CD4-positive, CD25-positive, alpha-beta regulatory T cell (primary cell): ENCODE measurements at regions not wholly inside any gene's neighbourhood (a gene's known extent, or its start where the extent isn't known, plus 50 kb on each side); places are given as distances from the start of the nearest gene placed in this dataset.

Experiments used
- ATAC-seq, 2 donors: fragments of 150-1000 bp; cut with Tn5 transposase; one replicate each; pipeline ENCODE4 v1.10.0; 2021; ENCODE audit warnings: low read depth in 2 of 2, moderate number of reproducible peaks in 2 of 2, moderate library complexity in 1 of 2
- DNase-seq, 3 donors: peaks; one replicate each; pipeline versions ENCODE4 v3.0.0 to v3.0.0-alpha.2; 2012 to 2022; ENCODE audit warnings: mixed read lengths in 1 of 3
- H3K27ac ChIP-seq: one replicate; pipeline ENCODE4 v1.7.0; 2013; ENCODE audit warnings: mild to moderate bottlenecking, low read length; ENCODE audit not compliant: insufficient read depth, poor library complexity, severe bottlenecking
- H3K27me3 ChIP-seq: one replicate; pipeline ENCODE4 v1.7.0; 2013; ENCODE audit warnings: low read length; ENCODE audit not compliant: control insufficient read depth, insufficient read depth
- H3K36me3 ChIP-seq: one replicate; pipeline ENCODE4 v1.7.0; 2013; ENCODE audit warnings: mild to moderate bottlenecking, low read length, moderate library complexity; ENCODE audit not compliant: control insufficient read depth, insufficient read depth
- H3K4me1 ChIP-seq: 2 replicates; pipeline ENCODE4 v1.7.0; 2013; ENCODE audit warnings: mild to moderate bottlenecking, low read length; ENCODE audit not compliant: insufficient read depth, control insufficient read depth, poor library complexity, severe bottlenecking
- H3K4me3 ChIP-seq: one replicate; pipeline ENCODE4 v1.7.0; 2013; ENCODE audit warnings: low read depth, mild to moderate bottlenecking, low read length, moderate library complexity
- H3K9me3 ChIP-seq, 2 experiments: 1 replicate in 1 of 2; 2 replicates in 1 of 2; pipeline ENCODE4 v1.7.0; 2013; ENCODE audit warnings: low read length in 2 of 2, mild to moderate bottlenecking in 1 of 2, moderate library complexity in 1 of 2; ENCODE audit not compliant: control insufficient read depth in 2 of 2
- H3K27ac Mint-ChIP-seq, 3 donors: one replicate each; pipeline ENCODE4 v1.8.0; 2020 to 2022; ENCODE audit warnings: mild to moderate bottlenecking in 3 of 3, mixed read lengths in 3 of 3, moderate library complexity in 2 of 3
- H3K27me3 Mint-ChIP-seq: one replicate; pipeline ENCODE4 v1.8.0; 2022; ENCODE audit warnings: mild to moderate bottlenecking, mixed read lengths
- H3K36me3 Mint-ChIP-seq: one replicate; pipeline ENCODE4 v1.8.0; 2020; ENCODE audit warnings: mixed read lengths
- H3K4me1 Mint-ChIP-seq, 4 donors: one replicate each; pipeline ENCODE4 v1.8.0; 2020 to 2022; ENCODE audit warnings: mixed read lengths in 4 of 4, mild to moderate bottlenecking in 1 of 4
- H3K4me3 Mint-ChIP-seq, 4 donors: one replicate each; pipeline ENCODE4 v1.8.0; 2020 to 2022; ENCODE audit warnings: mild to moderate bottlenecking in 4 of 4, mixed read lengths in 4 of 4, moderate library complexity in 3 of 4
- H3K9me3 Mint-ChIP-seq, 7 donors: one replicate each; pipeline ENCODE4 v1.8.0; 2020 to 2022; ENCODE audit warnings: mixed read lengths in 7 of 7, mild to moderate bottlenecking in 3 of 7, moderate library complexity in 2 of 7

GRCh38 chr2:72007402-72007801 lies 140.3 kb downstream of the CYP26B1 start:
- no peaks in the 10 kb centered on the region for H3K36me3 Mint-ChIP-seq
- Histone ChIP-seq H3K4me3 (no peak overlapping the region), H3K27ac (no peak overlapping the region), H3K4me1 (no peaks in the 10 kb centered on the region), H3K27me3 (no peaks in the 10 kb centered on the region), H3K36me3 (no peaks in the 10 kb centered on the region), H3K9me3 (no peaks in the 10 kb centered on the region)
- DNase-seq = no peak
- no peak overlapping the region for H3K27ac Mint-ChIP-seq
- H3K9me3 Mint-ChIP-seq = peaks cover 0 to 2% (median 0%) of the 10 kb centered on the region in 7 donors
- ATAC-seq = no peak
- H3K4me1 Mint-ChIP-seq = no peaks in the 10 kb centered on the region
- no peaks in the 10 kb centered on the region for H3K27me3 Mint-ChIP-seq
- no peak overlapping the region for H3K4me3 Mint-ChIP-seq

DNA sequence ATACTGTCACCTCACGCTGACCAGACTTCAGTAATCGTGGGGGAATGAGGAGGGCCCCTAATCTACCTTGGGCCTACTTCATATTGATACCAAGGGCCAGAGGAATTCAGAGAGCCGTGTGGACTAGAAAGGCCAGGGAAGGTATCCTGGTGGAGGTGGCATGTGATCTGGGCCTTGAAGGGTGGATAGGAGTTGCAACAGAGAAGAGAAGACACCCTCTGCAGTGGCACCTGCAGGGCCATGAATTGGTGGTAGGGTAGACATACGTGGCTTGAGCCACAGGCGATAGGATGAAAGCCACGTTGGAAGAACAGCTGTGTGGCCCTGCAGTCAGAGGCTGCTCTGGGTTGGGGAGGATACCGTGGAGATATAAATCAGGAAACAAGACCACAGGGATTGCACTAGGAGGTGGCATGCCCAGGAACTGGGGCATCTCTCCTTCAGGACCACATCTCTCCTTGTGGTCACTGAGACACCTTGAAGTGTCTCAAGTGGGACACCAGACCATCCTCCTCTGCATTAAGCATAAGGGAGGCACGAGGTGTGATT lies 141.4 kb downstream of the CYP26B1 start:
- no peaks in the 10 kb centered on the region for H3K36me3 ChIP-seq
- H3K4me1 ChIP-seq = no peaks in the 10 kb centered on the region
- no peak overlapping the region for H3K27ac ChIP-seq
- no peaks in the 10 kb centered on the region for H3K27me3 ChIP-seq
- peaks cover 0 to 2% (median 0%) of the 10 kb centered on the region in 7 donors for H3K9me3 Mint-ChIP-seq
- no peaks in the 10 kb centered on the region for H3K4me1 Mint-ChIP-seq
- no peaks in the 10 kb centered on the region for H3K36me3 Mint-ChIP-seq
- ATAC-seq (no peak), DNase-seq (no peak)
- no peak overlapping the region for H3K4me3 Mint-ChIP-seq
- H3K27ac Mint-ChIP-seq = no peak overlapping the region
- no peaks in the 10 kb centered on the region for H3K27me3 Mint-ChIP-seq
- H3K9me3 ChIP-seq = no peaks in the 10 kb centered on the region
- no peak overlapping the region for H3K4me3 ChIP-seq

- H3K4me3 Mint-ChIP-seq = no peak overlapping the region
- no peaks in the 10 kb centered on the region for H3K27me3 Mint-ChIP-seq
- H3K4me3 ChIP-seq = no peak overlapping the region
- DNase-seq (no peak), ATAC-seq (no peak)
- no peaks in the 10 kb centered on the region for H3K36me3 Mint-ChIP-seq
- no peaks in the 10 kb centered on the region for H3K4me1 Mint-ChIP-seq
- H3K27ac ChIP-seq = no peak overlapping the region
- no peak overlapping the region for H3K27ac Mint-ChIP-seq
- H3K4me1 ChIP-seq = no peaks in the 10 kb centered on the region
- H3K9me3 Mint-ChIP-seq = peaks cover 0 to 2% (median 0%) of the 10 kb centered on the region in 7 donors
- no peaks in the 10 kb centered on the region for H3K36me3 ChIP-seq
- no peaks in the 10 kb centered on the region for H3K9me3 ChIP-seq
- H3K27me3 ChIP-seq = no peaks in the 10 kb centered on the region
Measured at GRCh38 chr2:72004976-72005375, 142.7 kb downstream of the CYP26B1 start.

- Mint-ChIP-seq H3K4me1 (no peaks in the 10 kb centered on the region), H3K36me3 (no peaks in the 10 kb centered on the region), H3K4me3 (no peak overlapping the region), H3K9me3 (peaks cover 0 to 2% (median 0%) of the 10 kb centered on the region in 7 donors), H3K27me3 (no peaks in the 10 kb centered on the region), H3K27ac (no peak overlapping the region)
- DNase-seq (no peak), ATAC-seq (no peak)
- Histone ChIP-seq H3K27me3 (no peaks in the 10 kb centered on the region), H3K36me3 (no peaks in the 10 kb centered on the region), H3K9me3 (no peaks in the 10 kb centered on the region), H3K4me1 (no peaks in the 10 kb centered on the region), H3K27ac (no peak overlapping the region), H3K4me3 (no peak overlapping the region)
Measured at GRCh38 chr2:72004201-72004915, 143.3 kb downstream of the CYP26B1 start.

GRCh38 chr2:72003796-72004195 lies 143.9 kb downstream of the CYP26B1 start:
- Mint-ChIP-seq H3K9me3 (peaks cover 0 to 2% (median 0%) of the 10 kb centered on the region in 7 donors), H3K4me1 (no peaks in the 10 kb centered on the region), H3K4me3 (no peak overlapping the region), H3K27ac (no peak overlapping the region), H3K36me3 (no peaks in the 10 kb centered on the region), H3K27me3 (no peaks in the 10 kb centered on the region)
- ATAC-seq = no peak
- no peak for DNase-seq
- H3K4me3 ChIP-seq = no peak overlapping the region
- no peaks in the 10 kb centered on the region for H3K9me3 ChIP-seq
- H3K27me3 ChIP-seq = no peaks in the 10 kb centered on the region
- no peak overlapping the region for H3K27ac ChIP-seq
- H3K4me1 ChIP-seq = no peaks in the 10 kb centered on the region
- no peaks in the 10 kb centered on the region for H3K36me3 ChIP-seq

GRCh38 chr2:72003124-72003523 lies 144.5 kb downstream of the CYP26B1 start:
- Histone ChIP-seq H3K27me3 (no peaks in the 10 kb centered on the region), H3K36me3 (no peaks in the 10 kb centered on the region), H3K4me1 (no peaks in the 10 kb centered on the region), H3K9me3 (no peaks in the 10 kb centered on the region), H3K27ac (no peak overlapping the region), H3K4me3 (no peak overlapping the region)
- H3K4me1 Mint-ChIP-seq = no peaks in the 10 kb centered on the region
- no peak for DNase-seq
- no peak overlapping the region for H3K27ac Mint-ChIP-seq
- H3K36me3 Mint-ChIP-seq = no peaks in the 10 kb centered on the region
- ATAC-seq = no peak
- no peak overlapping the region for H3K4me3 Mint-ChIP-seq
- H3K9me3 Mint-ChIP-seq = peaks cover 0 to 2% (median 0%) of the 10 kb centered on the region in 7 donors
- no peaks in the 10 kb centered on the region for H3K27me3 Mint-ChIP-seq

DNA sequence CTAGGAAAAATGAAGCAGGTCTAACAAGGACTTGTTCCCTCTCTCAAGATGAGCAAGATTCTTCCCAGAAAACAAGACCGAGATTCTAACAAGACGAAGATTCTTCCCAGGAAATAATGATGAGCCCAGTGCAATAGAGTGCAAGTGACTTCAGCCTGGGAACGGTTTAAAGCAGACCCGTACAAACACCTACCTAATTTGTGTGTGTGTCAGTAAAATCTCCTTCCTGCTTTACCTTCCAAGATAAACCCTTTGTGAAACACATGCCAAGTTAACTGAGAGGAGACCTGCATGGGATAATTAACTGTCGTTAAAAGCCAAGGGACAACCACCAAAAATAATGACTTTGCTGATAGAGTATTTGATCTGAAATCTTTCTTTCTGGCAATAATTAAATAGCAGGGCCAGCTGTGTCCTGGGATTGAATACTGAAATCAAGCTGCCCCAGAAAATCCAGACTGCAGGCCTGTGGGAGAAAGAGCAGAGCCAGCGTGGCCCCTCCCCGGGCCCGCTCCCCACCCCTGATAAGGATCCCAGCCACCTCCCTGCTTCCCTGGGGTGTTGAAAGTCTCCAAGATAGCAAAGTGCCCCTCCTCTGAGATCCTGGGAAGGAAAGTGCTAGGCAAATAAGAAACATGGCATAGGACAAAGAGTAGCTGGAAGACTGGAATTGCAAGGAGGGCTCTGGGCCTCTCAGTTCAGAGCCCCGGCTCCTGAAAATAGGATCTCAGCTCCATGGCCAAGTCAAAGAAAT lies 145.5 kb downstream of the CYP26B1 start:
- Mint-ChIP-seq H3K27me3 (no peaks in the 10 kb centered on the region), H3K4me1 (no peaks in the 10 kb centered on the region), H3K9me3 (peaks cover 0 to 3% (median 0%) of the 10 kb centered on the region in 7 donors), H3K36me3 (no peaks in the 10 kb centered on the region), H3K27ac (no peak overlapping the region), H3K4me3 (no peak overlapping the region)
- H3K36me3 ChIP-seq = no peaks in the 10 kb centered on the region
- no peaks in the 10 kb centered on the region for H3K9me3 ChIP-seq
- H3K27me3 ChIP-seq = no peaks in the 10 kb centered on the region
- no peak overlapping the region for H3K4me3 ChIP-seq
- no peak for ATAC-seq
- H3K27ac ChIP-seq = no peak overlapping the region
- no peaks in the 10 kb centered on the region for H3K4me1 ChIP-seq
- DNase-seq = no peak
